MM.1S (cell line): ENCODE measurements at regions not wholly inside any gene's neighbourhood (a gene's known extent, or its start where the extent isn't known, plus 50 kb on each side); places are given as distances from the start of the nearest gene placed in this dataset.

ENCODE experiments used
- DNase-seq: peaks from one replicate; pipeline ENCODE4 v3.0.0-alpha.2; 2015
- H2AFZ ChIP-seq: fragments of 300-600 bp; sonication (generic); 2 replicates; pipeline ENCODE4 v1.6.0; 2016; ENCODE audit warnings: antibody characterized with exemption, low read length
- H3F3A ChIP-seq: fragments of 300-600 bp; sonication (generic); 2 replicates; pipeline ENCODE4 v1.6.1; 2016; ENCODE audit warnings: mild to moderate bottlenecking, antibody characterized with exemption, low read length, moderate library complexity, mixed read lengths; ENCODE audit not compliant: insufficient read depth
- H3K27ac ChIP-seq: fragments of 300-600 bp; sonication (generic); 2 replicates; pipeline ENCODE4 v1.5.1; 2016; ENCODE audit warnings: mild to moderate bottlenecking, low read length
- H3K27me3 ChIP-seq: fragments of 300-600 bp; sonication (generic); replicated peaks from 2 replicates; pipeline ENCODE4 v1.6.0; 2016; ENCODE audit warnings: low read length; ENCODE audit not compliant: insufficient read depth
- H3K36me3 ChIP-seq: fragments of 300-600 bp; sonication (generic); replicated peaks from 2 replicates; pipeline ENCODE4 v1.6.1; 2016; ENCODE audit warnings: mild to moderate bottlenecking, low read length, mixed read lengths; ENCODE audit not compliant: insufficient read depth
- H3K4me1 ChIP-seq: fragments of 300-600 bp; sonication (generic); 2 replicates; pipeline ENCODE4 v1.6.1; 2016; ENCODE audit warnings: low read length, mixed read lengths
- H3K4me2 ChIP-seq: fragments of 300-600 bp; sonication (generic); 2 replicates; pipeline ENCODE4 v1.6.0; 2016; ENCODE audit warnings: low read depth, low read length
- H3K4me3 ChIP-seq: fragments of 300-600 bp; sonication (generic); 2 replicates; pipeline ENCODE4 v1.5.1; 2016; ENCODE audit warnings: low read length, mixed read lengths
- H3K79me2 ChIP-seq: fragments of 300-600 bp; sonication (generic); 2 replicates; pipeline ENCODE4 v1.6.1; 2016; ENCODE audit warnings: mixed run types, low read length, mixed read lengths
- H3K9ac ChIP-seq: fragments of 300-600 bp; sonication (generic); 2 replicates; pipeline ENCODE4 v1.6.1; 2016; ENCODE audit warnings: low read length, mixed read lengths
- H3K9me2 ChIP-seq: fragments of 300-600 bp; sonication (generic); replicated peaks from 2 replicates; pipeline ENCODE4 v1.6.1; 2016; ENCODE audit warnings: mild to moderate bottlenecking, low read length, mixed read lengths; ENCODE audit not compliant: insufficient read depth
- H3K9me3 ChIP-seq: fragments of 300-600 bp; sonication (generic); replicated peaks from 2 replicates; pipeline ENCODE4 v1.6.1; 2016; ENCODE audit warnings: mild to moderate bottlenecking, low read length, mixed read lengths; ENCODE audit not compliant: insufficient read depth
- H4K20me1 ChIP-seq: fragments of 300-600 bp; sonication (generic); 2 replicates; pipeline ENCODE4 v1.6.1; 2016; ENCODE audit warnings: mild to moderate bottlenecking, low read length, moderate library complexity, mixed read lengths; ENCODE audit not compliant: insufficient read depth
- EZH2 ChIP-seq: fragments of 300-600 bp; sonication (generic); optimal IDR thresholded peaks from 2 replicates; pipeline ENCODE3; 2017; ENCODE audit warnings: low read depth, mild to moderate bottlenecking, antibody characterized with exemption, low read length, mixed read lengths
- EZH2phosphoT487 ChIP-seq: fragments of 300-600 bp; sonication (generic); IDR thresholded peaks from 2 replicates; pipeline ENCODE4 v1.6.1; 2018; ENCODE audit warnings: antibody characterized with exemption, low read length
- TF ChIP-seq, protein P1 (sequence below): fragments of 300-600 bp; sonication (generic); IDR thresholded peaks from 2 replicates; pipeline ENCODE4 v1.5.1; 2016; ENCODE audit warnings: antibody characterized with exemption, low read length, mixed read lengths

- no peak for DNase-seq
- H3K79me2 ChIP-seq = no peaks in the 10 kb centered on the region
- TF ChIP-seq, protein P1, sequence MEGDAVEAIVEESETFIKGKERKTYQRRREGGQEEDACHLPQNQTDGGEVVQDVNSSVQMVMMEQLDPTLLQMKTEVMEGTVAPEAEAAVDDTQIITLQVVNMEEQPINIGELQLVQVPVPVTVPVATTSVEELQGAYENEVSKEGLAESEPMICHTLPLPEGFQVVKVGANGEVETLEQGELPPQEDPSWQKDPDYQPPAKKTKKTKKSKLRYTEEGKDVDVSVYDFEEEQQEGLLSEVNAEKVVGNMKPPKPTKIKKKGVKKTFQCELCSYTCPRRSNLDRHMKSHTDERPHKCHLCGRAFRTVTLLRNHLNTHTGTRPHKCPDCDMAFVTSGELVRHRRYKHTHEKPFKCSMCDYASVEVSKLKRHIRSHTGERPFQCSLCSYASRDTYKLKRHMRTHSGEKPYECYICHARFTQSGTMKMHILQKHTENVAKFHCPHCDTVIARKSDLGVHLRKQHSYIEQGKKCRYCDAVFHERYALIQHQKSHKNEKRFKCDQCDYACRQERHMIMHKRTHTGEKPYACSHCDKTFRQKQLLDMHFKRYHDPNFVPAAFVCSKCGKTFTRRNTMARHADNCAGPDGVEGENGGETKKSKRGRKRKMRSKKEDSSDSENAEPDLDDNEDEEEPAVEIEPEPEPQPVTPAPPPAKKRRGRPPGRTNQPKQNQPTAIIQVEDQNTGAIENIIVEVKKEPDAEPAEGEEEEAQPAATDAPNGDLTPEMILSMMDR = no peak
- no peak for TF ChIP-seq EZH2phosphoT487
- no peak for TF ChIP-seq EZH2
Observed at GRCh38 chrX:141982296-141982695, 78.6 kb downstream of the MAGEC1 start.

DNA sequence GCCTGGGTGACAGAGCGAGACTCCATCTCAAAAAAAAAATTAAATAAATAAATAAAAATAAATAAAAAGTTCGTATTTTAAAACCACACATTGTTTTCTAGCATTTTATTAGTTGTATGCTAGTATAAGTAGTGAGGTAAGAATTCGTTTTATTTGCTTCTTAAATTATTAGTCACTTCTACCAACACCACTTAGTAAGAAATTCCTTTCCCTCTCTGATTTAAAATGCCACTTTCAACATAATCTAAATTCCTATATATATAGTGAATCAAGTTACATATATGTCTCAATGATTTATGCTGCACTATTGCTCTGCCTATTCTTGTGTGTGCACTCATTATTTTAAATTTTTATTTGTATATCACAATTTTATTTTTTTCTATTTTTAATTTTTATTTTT, 72.1 kb downstream of the MAGEC1 start:
- no peaks in the 10 kb centered on the region for H4K20me1 ChIP-seq
- no peaks in the 10 kb centered on the region for H3K27me3 ChIP-seq
- no peak overlapping the region for H3K27ac ChIP-seq
- no peak overlapping the region for H3K9ac ChIP-seq
- TF ChIP-seq EZH2 = no peak
- TF ChIP-seq EZH2phosphoT487 = no peak
- TF ChIP-seq, protein P1 = no peak
- DNase-seq = no peak
- no peak overlapping the region for H3K4me2 ChIP-seq
- H3K4me1 ChIP-seq = no peaks in the 10 kb centered on the region
- H3F3A ChIP-seq = no peaks in the 10 kb centered on the region
- H2AFZ ChIP-seq = no peak overlapping the region
- H3K9me3 ChIP-seq = no peaks in the 10 kb centered on the region
- no peak overlapping the region for H3K4me3 ChIP-seq
- H3K36me3 ChIP-seq = no peaks in the 10 kb centered on the region
- no peaks in the 10 kb centered on the region for H3K9me2 ChIP-seq
- H3K79me2 ChIP-seq = no peaks in the 10 kb centered on the region

More at GRCh38 chrX:141982296-141982695, 78.6 kb downstream of the MAGEC1 start:
- Histone ChIP-seq H4K20me1 (no peaks in the 10 kb centered on the region), H3K4me3 (no peak overlapping the region), H3K9me2 (no peaks in the 10 kb centered on the region), H3K9me3 (no peaks in the 10 kb centered on the region), H2AFZ (no peak overlapping the region), H3K27me3 (no peaks in the 10 kb centered on the region), H3K9ac (no peak overlapping the region), H3K4me2 (no peak overlapping the region), H3K36me3 (no peaks in the 10 kb centered on the region), H3K4me1 (no peaks in the 10 kb centered on the region), H3F3A (no peaks in the 10 kb centered on the region), H3K27ac (no peak overlapping the region)

- no peaks in the 10 kb centered on the region for H4K20me1 ChIP-seq
- H3K4me3 ChIP-seq = no peak overlapping the region
- H3K27me3 ChIP-seq = no peaks in the 10 kb centered on the region
- no peaks in the 10 kb centered on the region for H3K4me1 ChIP-seq
- no peak overlapping the region for H3K9ac ChIP-seq
- no peaks in the 10 kb centered on the region for H3K79me2 ChIP-seq
- no peak overlapping the region for H2AFZ ChIP-seq
- no peak for DNase-seq
- TF ChIP-seq EZH2 (no peak), EZH2phosphoT487 (no peak)
- TF ChIP-seq, protein P1 = no peak
- no peaks in the 10 kb centered on the region for H3K9me2 ChIP-seq
- no peaks in the 10 kb centered on the region for H3K36me3 ChIP-seq
- H3K27ac ChIP-seq = no peak overlapping the region
- no peaks in the 10 kb centered on the region for H3K9me3 ChIP-seq
- H3K4me2 ChIP-seq = no peak overlapping the region
- H3F3A ChIP-seq = no peaks in the 10 kb centered on the region
Observed at GRCh38 chrX:141969706-141970105, 66.0 kb downstream of the MAGEC1 start.
